Chondrocyte (in vitro differentiated cells): ENCODE measurements at regions not wholly inside any gene's neighbourhood (a gene's known extent, or its start where the extent isn't known, plus 50 kb on each side); places are given as distances from the start of the nearest gene placed in this dataset.

Experiments used
- DNase-seq: peaks from one replicate; pipeline ENCODE4 v3.0.0; 2021; ENCODE audit warnings: mixed read lengths, low spot score
- H3K27ac Mint-ChIP-seq: one replicate; pipeline ENCODE4 v1.8.0; 2021; ENCODE audit warnings: mild to moderate bottlenecking, moderate library complexity, mixed read lengths; ENCODE audit not compliant: unreplicated experiment
- H3K27me3 Mint-ChIP-seq: 2 replicates; pipeline ENCODE4 v1.8.0; 2021; ENCODE audit warnings: low read depth, mixed read lengths
- H3K36me3 Mint-ChIP-seq: 2 replicates; pipeline ENCODE4 v1.8.0; 2021; ENCODE audit warnings: low read depth, mixed read lengths
- H3K4me1 Mint-ChIP-seq: 2 replicates; pipeline ENCODE4 v1.8.0; 2021; ENCODE audit warnings: low read depth, mild to moderate bottlenecking, mixed read lengths
- H3K4me3 Mint-ChIP-seq: one replicate; pipeline ENCODE4 v1.8.0; 2021; ENCODE audit warnings: mild to moderate bottlenecking, moderate library complexity, mixed read lengths; ENCODE audit not compliant: unreplicated experiment
- H3K9me3 Mint-ChIP-seq: 2 replicates; pipeline ENCODE4 v1.8.0; 2021; ENCODE audit warnings: low read depth, mixed read lengths
- TF ChIP-seq, protein P1 (sequence below): fragments of 200-600 bp; sonication (generic); IDR thresholded peaks from 2 replicates; pipeline ENCODE4 v1.5.0; 2021; ENCODE audit warnings: antibody characterized with exemption, mild to moderate bottlenecking, moderate library complexity

- H3K36me3 Mint-ChIP-seq, result no peaks in the 10 kb centered on the region
- H3K4me3 Mint-ChIP-seq, result no peak overlapping the region
- no peaks in the 10 kb centered on the region for H3K9me3 Mint-ChIP-seq
- TF ChIP-seq, protein P1, sequence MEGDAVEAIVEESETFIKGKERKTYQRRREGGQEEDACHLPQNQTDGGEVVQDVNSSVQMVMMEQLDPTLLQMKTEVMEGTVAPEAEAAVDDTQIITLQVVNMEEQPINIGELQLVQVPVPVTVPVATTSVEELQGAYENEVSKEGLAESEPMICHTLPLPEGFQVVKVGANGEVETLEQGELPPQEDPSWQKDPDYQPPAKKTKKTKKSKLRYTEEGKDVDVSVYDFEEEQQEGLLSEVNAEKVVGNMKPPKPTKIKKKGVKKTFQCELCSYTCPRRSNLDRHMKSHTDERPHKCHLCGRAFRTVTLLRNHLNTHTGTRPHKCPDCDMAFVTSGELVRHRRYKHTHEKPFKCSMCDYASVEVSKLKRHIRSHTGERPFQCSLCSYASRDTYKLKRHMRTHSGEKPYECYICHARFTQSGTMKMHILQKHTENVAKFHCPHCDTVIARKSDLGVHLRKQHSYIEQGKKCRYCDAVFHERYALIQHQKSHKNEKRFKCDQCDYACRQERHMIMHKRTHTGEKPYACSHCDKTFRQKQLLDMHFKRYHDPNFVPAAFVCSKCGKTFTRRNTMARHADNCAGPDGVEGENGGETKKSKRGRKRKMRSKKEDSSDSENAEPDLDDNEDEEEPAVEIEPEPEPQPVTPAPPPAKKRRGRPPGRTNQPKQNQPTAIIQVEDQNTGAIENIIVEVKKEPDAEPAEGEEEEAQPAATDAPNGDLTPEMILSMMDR, result no peak
- no peak overlapping the region for H3K27ac Mint-ChIP-seq
- DNase-seq, result peak; percentile 81
- peaks cover 11% of the 10 kb centered on the region for H3K4me1 Mint-ChIP-seq
- peaks cover 18% of the 10 kb centered on the region for H3K27me3 Mint-ChIP-seq
Measured at GRCh38 chr9:134967547-134967930, 49.8 kb upstream of the FCN1 start.

DNA sequence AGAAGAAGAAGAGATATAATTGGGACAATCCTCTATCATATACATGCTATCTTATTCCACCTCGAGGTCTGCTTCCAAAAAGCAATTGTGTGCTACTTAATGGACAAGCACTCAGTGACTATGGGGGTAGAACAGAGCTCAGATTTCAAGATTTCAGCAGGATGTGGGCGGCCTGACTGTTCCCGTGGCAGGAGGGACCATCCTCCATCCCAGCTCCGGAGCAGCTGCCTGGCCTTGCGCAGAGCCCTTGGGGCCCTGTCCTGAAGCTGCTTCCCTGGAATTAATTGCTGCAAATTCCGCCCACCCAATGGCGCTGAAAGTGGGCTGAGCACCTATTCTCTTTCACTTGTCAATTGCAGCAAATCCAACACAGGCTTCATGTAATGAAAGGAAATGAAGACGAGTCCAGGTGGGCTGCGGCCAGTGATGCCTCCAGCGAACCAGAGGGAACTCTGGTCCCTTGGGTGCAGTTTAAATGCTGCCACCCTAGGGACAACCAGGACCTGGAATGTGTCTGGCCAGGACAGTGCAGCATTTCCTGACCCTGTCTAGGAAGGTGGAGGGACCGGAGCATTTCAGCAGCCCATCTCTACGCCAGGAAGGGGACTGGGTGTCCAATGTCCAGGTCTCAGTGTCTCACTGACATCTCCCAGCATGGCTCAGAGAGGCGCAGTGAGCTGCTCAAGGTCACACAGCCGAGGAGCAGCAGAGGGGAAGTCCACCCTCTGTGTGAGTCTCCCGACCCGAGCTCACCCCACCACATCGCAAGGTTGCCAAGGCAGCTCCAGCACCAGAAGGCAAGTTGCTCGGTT lies 50.5 kb upstream of the FCN1 start:
- DNase-seq, result peak; percentile 60
- Mint-ChIP-seq H3K9me3 (no peaks in the 10 kb centered on the region), H3K4me1 (peaks cover 11% of the 10 kb centered on the region), H3K27ac (no peak overlapping the region), H3K36me3 (no peaks in the 10 kb centered on the region), H3K27me3 (peaks cover 22% of the 10 kb centered on the region), H3K4me3 (no peak overlapping the region)
- TF ChIP-seq, protein P1, result no peak

DNA sequence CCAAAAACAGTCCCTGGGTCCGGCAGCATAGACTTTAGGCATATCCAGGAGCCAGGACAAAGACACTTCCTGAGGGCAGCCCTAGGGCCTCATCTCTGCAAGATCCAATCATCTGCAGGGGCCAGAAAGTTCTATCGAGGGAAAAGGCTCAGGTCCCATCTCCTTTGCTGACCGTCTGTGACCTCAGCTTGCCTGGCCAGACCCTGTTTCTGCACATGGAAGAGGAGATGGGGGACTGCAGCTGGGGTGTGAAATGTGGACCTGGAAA lies 51.0 kb upstream of the FCN1 start:
- no peak for DNase-seq
- TF ChIP-seq, protein P1, result no peak
- Mint-ChIP-seq H3K9me3 (no peaks in the 10 kb centered on the region), H3K27me3 (peaks cover 28% of the 10 kb centered on the region), H3K36me3 (no peaks in the 10 kb centered on the region), H3K4me3 (no peak overlapping the region), H3K4me1 (peaks cover 11% of the 10 kb centered on the region), H3K27ac (no peak overlapping the region)

DNA sequence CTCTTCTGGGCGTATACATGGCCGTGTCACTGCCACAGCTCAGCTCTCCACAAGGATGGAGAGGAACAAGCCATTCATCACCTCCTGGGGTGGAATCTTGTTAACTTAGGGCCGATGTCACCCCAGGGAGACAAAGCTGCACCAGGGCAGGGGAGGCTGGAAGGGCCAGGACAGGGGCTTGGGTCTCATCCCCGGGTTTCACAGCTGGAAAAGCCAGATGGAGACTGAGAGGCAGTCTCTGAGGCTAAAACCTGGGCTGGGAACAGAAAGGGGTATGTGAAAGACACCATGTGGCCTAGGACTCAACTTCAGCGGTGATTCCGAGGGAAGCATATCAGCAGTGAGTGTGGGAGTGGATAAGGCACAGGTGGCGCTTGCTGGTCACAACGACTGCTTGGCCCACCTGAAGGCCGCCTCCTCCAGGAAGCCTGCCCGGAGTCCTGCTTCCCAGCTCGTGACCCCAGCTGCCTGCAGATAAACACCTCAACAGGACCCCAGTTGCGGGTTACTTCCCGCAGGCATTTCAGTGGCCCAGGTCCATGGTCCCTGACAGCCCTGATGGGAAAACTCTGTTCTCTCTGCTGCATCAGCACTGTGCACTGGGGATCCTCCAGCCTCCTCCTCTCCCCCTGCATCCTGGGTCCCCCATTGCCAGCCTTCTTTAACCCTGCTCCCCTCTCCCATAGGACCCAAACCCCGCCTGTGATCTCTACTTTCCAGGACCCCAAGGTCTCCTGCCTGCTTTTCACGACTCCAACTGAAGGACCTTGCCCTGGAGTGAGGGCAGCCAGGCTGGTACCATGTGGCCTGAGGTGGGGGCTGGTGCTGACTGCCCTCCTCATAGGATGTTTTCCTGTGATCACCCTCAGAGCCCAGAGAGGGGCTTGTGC lies 51.7 kb upstream of the FCN1 start:
- Mint-ChIP-seq H3K4me3 (no peak overlapping the region), H3K36me3 (no peaks in the 10 kb centered on the region), H3K27ac (no peak overlapping the region), H3K4me1 (peaks cover 11% of the 10 kb centered on the region), H3K9me3 (no peaks in the 10 kb centered on the region), H3K27me3 (peaks cover 32% of the 10 kb centered on the region)
- TF ChIP-seq, protein P1, result no peak
- peak; percentile 72 for DNase-seq

DNA sequence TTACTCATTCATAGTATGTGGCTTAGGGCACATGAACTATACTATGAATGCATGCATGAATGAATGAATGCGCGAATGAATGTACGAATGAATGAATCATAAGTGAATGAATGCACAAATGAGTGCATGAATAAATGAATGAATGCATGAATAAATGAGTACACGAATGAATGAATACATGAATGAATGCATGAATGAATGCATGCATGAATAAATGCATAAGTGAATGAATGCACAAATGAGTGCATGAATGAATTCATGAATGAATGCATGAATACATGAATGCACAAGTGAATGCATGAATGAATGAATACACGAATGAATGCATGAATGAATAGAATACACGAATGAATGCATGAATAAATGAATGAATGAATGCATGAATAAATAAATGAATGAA lies 52.5 kb upstream of the FCN1 start:
- Mint-ChIP-seq H3K4me1 (peaks cover 11% of the 10 kb centered on the region), H3K4me3 (no peak overlapping the region), H3K36me3 (no peaks in the 10 kb centered on the region), H3K9me3 (no peaks in the 10 kb centered on the region), H3K27me3 (peaks cover 35% of the 10 kb centered on the region), H3K27ac (no peak overlapping the region)
- TF ChIP-seq, protein P1, result no peak
- no peak for DNase-seq
